Stimulated activated CD8-positive, alpha-beta memory T cell treated with anti-CD3 and anti-CD28 coated beads, Interleukin-2, amount 100 ng/mL, for 48 hours (primary cell): ENCODE measurements at regions not wholly inside any gene's neighbourhood (a gene's known extent, or its start where the extent isn't known, plus 50 kb on each side); places are given as distances from the start of the nearest gene placed in this dataset.

Experiments used
- DNase-seq, 2 donors: peaks; one replicate each; pipeline ENCODE4 v3.0.0-alpha.2; 2020; ENCODE audit warnings: low read depth in 2 of 2

- DNase-seq = no peak
Measured at GRCh38 chrX:39497702-39498265, 600.0 kb downstream of the BCOR start.

- no peak for DNase-seq
Measured at GRCh38 chrX:39499996-39500395, 597.8 kb downstream of the BCOR start.

GRCh38 chrX:39501822-39502221, 595.9 kb downstream of the BCOR start:
- DNase-seq = no peak

- no peak for DNase-seq
Measured at GRCh38 chrX:39502486-39502885, 595.3 kb downstream of the BCOR start.

- DNase-seq = no peak
Measured at GRCh38 chrX:39504227-39504626, 593.5 kb downstream of the BCOR start.

- no peak for DNase-seq
Measured at GRCh38 chrX:39504850-39505259, 592.9 kb downstream of the BCOR start.

GRCh38 chrX:39506131-39506530, 591.6 kb downstream of the BCOR start:
- no peak for DNase-seq

GRCh38 chrX:39507034-39507433, 590.7 kb downstream of the BCOR start:
- no peak for DNase-seq

GRCh38 chrX:39507617-39508299, 590.0 kb downstream of the BCOR start:
- DNase-seq = no peak

- DNase-seq = no peak
Measured at GRCh38 chrX:39508300-39508692, 589.5 kb downstream of the BCOR start.

GRCh38 chrX:39509157-39509556, 588.6 kb downstream of the BCOR start:
- no peak for DNase-seq

- DNase-seq = no peak
Measured at GRCh38 chrX:39513836-39514235, 583.9 kb downstream of the BCOR start.

GRCh38 chrX:39514801-39515200, 583.0 kb downstream of the BCOR start:
- no peak for DNase-seq

- no peak for DNase-seq
Measured at GRCh38 chrX:39516427-39516841, 581.3 kb downstream of the BCOR start.

- DNase-seq = no peak
Measured at GRCh38 chrX:39518476-39519029, 579.2 kb downstream of the BCOR start.

GRCh38 chrX:39519030-39519488, 578.7 kb downstream of the BCOR start:
- DNase-seq = no peak

- DNase-seq = no peak
Measured at GRCh38 chrX:39519566-39520301, 578.0 kb downstream of the BCOR start.

GRCh38 chrX:39525758-39526157, 572.0 kb downstream of the BCOR start:
- no peak for DNase-seq

GRCh38 chrX:39527025-39527424, 570.7 kb downstream of the BCOR start:
- DNase-seq = no peak

GRCh38 chrX:39528161-39528916, 569.4 kb downstream of the BCOR start:
- DNase-seq = no peak

- DNase-seq = no peak
Measured at GRCh38 chrX:39532761-39533160, 565.0 kb downstream of the BCOR start.

GRCh38 chrX:39534949-39535348, 562.8 kb downstream of the BCOR start:
- DNase-seq = no peak
